Upper lobe of left lung (tissue), 6 donors: ENCODE measurements at regions not wholly inside any gene's neighbourhood (a gene's known extent, or its start where the extent isn't known, plus 50 kb on each side); places are given as distances from the start of the nearest gene placed in this dataset.

ENCODE experiments used
- ATAC-seq, 2 donors: fragments of 200-7000 bp; cut with Tn5 transposase; one replicate each; pipeline ENCODE4 v1.9.1; 2022; ENCODE audit warnings: mild to moderate bottlenecking in 2 of 2, moderate library complexity in 2 of 2; ENCODE audit not compliant: low FRiP score in 2 of 2
- DNase-seq, 2 donors: peaks; one replicate each; pipeline ENCODE4 v3.0.0-alpha.2; 2019 to 2020
- H3K27ac ChIP-seq, 4 donors: fragments of 200-600 bp; sonication (generic); one replicate each; pipeline ENCODE4 v1.5.1; 2016 to 2019
- H3K27me3 ChIP-seq, 4 donors: fragments of 200-600 bp; sonication (generic); one replicate each; pipeline ENCODE4 v1.5.1; 2017 to 2019
- H3K36me3 ChIP-seq, 4 donors: fragments of 200-600 bp; sonication (generic); one replicate each; pipeline ENCODE4 v1.5.1; 2016 to 2019
- H3K4me1 ChIP-seq, 4 donors: fragments of 200-600 bp; sonication (generic); one replicate each; pipeline ENCODE4 v1.5.1; 2018 to 2019
- H3K4me3 ChIP-seq, 4 donors: fragments of 200-600 bp; sonication (generic); one replicate each; pipeline ENCODE4 v1.5.1; 2017 to 2019; ENCODE audit warnings: mild to moderate bottlenecking in 2 of 4, moderate library complexity in 1 of 4
- H3K9me3 ChIP-seq, 4 donors: fragments of 200-600 bp; sonication (generic); one replicate each; pipeline ENCODE4 v1.5.1; 2018 to 2019
- EP300 ChIP-seq, 4 donors: sonication (generic); formaldehyde crosslinking; IDR thresholded peaks; one replicate each; pipeline ENCODE4 v1.5.1; 2017; ENCODE audit warnings: antibody characterized with exemption in 4 of 4, control low read depth in 2 of 4
- POLR2A ChIP-seq, 4 donors: fragments of 450-650 bp; IDR thresholded peaks; one replicate each; pipeline ENCODE4 v1.5.1; 2016 to 2017; ENCODE audit warnings: antibody characterized with exemption in 4 of 4, mild to moderate bottlenecking in 2 of 4
- POLR2AphosphoS5 ChIP-seq, 2 donors: sonication (generic); formaldehyde crosslinking; IDR thresholded peaks; one replicate each; pipeline ENCODE4 v1.5.1; 2017; ENCODE audit warnings: antibody characterized with exemption in 2 of 2
- WGBS, 2 donors: methylation state at CpG; one replicate each; pipeline ENCODE4 v1.1.5; 2017 to 2018; 5-methylcytosine and 5-hydroxymethylcytosine counted together
- TF ChIP-seq, protein P1 (sequence below), 6 experiments: fragments of 450-650 bp in 4 of 6; fragments of 200-600 bp in 2 of 6; sonication (generic) in 2 of 6; IDR thresholded peaks; one replicate each; pipeline ENCODE4 v1.5.1; 2016 to 2019; ENCODE audit warnings: antibody characterized with exemption in 6 of 6
- donor health status: DM: no; HTN: no; CAD: no; lungs with moderate emphysema.
- donor health status: DM: no; HTN: yes; CAD: no; lungs with severe emphysema.

DNA sequence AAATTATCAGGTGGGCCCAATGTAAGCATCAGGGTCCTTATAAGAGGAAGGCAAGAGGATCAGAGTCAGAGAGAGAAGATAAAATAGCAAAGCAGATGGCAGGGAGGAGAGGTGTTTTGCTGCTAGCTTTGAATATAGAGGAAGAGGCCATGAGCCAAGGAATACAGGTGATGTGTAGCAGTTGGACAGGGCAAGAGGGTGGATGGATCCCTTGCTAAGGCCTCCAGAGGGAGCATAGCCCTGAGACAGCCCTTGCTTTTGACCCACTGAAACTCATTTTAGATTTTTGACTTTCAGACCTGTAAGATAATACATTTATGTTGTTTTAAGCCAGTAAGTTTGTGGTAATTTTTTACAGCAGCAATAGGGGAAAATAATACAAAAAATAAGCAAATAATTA, 116.6 kb upstream of the PARD3B start:
- DNase-seq (no peak), ATAC-seq (no peak)
- H3K4me1 ChIP-seq = no peaks in the 10 kb centered on the region

DNA sequence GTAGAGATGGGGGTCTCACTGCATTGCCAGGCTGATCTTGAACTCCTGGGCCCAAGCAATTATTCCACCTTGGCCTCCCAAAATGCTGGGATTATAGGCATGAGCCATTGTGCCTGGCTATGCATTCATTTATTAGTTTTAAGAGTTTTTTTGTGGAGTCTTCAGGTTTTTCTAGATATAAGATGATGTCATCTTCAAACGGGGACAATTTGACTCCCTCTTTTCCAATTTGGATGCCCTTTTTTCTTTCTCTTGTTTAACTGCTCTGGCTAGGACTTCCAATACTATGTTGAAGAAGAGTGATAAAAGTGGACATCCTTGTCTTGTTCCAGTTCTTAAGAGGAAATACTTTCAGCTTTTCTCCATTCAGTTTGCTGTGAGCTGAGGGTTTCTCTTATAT, 113.7 kb upstream of the PARD3B start:
- Histone ChIP-seq H3K27ac (no peak overlapping the region), H3K4me1 (no peaks in the 10 kb centered on the region), H3K36me3 (no peaks in the 10 kb centered on the region), H3K4me3 (no peak overlapping the region), H3K9me3 (peaks cover 0 to 23% (median 6%) of the 10 kb centered on the region in 4 donors), H3K27me3 (no peaks in the 10 kb centered on the region)
- TF ChIP-seq EP300 (IDR thresholded peaks at IDR 0.05) (no peak), POLR2AphosphoS5 (IDR thresholded peaks at IDR 0.05) (no peak), POLR2A (IDR thresholded peaks at IDR 0.05) (no peak)
- TF ChIP-seq, protein P1, sequence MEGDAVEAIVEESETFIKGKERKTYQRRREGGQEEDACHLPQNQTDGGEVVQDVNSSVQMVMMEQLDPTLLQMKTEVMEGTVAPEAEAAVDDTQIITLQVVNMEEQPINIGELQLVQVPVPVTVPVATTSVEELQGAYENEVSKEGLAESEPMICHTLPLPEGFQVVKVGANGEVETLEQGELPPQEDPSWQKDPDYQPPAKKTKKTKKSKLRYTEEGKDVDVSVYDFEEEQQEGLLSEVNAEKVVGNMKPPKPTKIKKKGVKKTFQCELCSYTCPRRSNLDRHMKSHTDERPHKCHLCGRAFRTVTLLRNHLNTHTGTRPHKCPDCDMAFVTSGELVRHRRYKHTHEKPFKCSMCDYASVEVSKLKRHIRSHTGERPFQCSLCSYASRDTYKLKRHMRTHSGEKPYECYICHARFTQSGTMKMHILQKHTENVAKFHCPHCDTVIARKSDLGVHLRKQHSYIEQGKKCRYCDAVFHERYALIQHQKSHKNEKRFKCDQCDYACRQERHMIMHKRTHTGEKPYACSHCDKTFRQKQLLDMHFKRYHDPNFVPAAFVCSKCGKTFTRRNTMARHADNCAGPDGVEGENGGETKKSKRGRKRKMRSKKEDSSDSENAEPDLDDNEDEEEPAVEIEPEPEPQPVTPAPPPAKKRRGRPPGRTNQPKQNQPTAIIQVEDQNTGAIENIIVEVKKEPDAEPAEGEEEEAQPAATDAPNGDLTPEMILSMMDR (IDR thresholded peaks at IDR 0.05) = no peak
- 80 to 100% methylated on average over 1 of the region's 1 CpG for WGBS, 2 donors
- ATAC-seq (no peak), DNase-seq (no peak)

More for the DNA sequence above, 116.6 kb upstream of the PARD3B start:
- H3K4me3 ChIP-seq = no peak overlapping the region
- no peaks in the 10 kb centered on the region for H3K27me3 ChIP-seq
- H3K27ac ChIP-seq = no peak overlapping the region
- TF ChIP-seq, protein P1 (IDR thresholded peaks at IDR 0.05) = no peak
- TF ChIP-seq POLR2A (IDR thresholded peaks at IDR 0.05) (no peak), EP300 (IDR thresholded peaks at IDR 0.05) (no peak), POLR2AphosphoS5 (IDR thresholded peaks at IDR 0.05) (no peak)
- no peaks in the 10 kb centered on the region for H3K36me3 ChIP-seq
- peaks cover 0 to 23% (median 6%) of the 10 kb centered on the region in 4 donors for H3K9me3 ChIP-seq

DNA sequence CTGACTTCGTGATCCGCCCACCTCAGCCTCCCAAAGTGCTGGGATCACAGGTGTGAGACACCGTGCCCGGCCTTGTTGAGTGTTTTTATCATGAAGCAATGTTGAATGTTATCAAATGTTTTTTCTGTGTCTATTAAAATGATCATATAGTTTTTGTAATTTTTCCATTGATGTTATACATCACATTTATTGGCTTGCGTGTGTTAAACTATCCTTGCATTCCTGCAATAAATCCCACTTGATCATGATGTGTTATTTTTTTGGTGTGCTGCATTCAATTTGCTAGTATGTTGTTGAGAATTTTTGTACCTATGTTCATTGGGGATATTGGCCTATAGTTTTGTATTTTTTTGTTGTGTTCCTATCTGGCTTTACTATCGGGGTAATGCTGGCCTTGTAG, 113.1 kb upstream of the PARD3B start:
- Histone ChIP-seq H3K4me3 (no peak overlapping the region), H3K36me3 (no peaks in the 10 kb centered on the region), H3K9me3 (peaks cover 0 to 23% (median 6%) of the 10 kb centered on the region in 4 donors), H3K27me3 (no peaks in the 10 kb centered on the region), H3K4me1 (no peaks in the 10 kb centered on the region), H3K27ac (no peak overlapping the region)
- ATAC-seq (no peak), DNase-seq (no peak)
- TF ChIP-seq EP300 (IDR thresholded peaks at IDR 0.05) = no peak
- no peak for TF ChIP-seq POLR2A (IDR thresholded peaks at IDR 0.05)
- TF ChIP-seq POLR2AphosphoS5 (IDR thresholded peaks at IDR 0.05) = no peak
- TF ChIP-seq, protein P1 (IDR thresholded peaks at IDR 0.05) = no peak
- 95 to 98% methylated on average over 6 of the region's 6 CpGs for WGBS, 2 donors

DNA sequence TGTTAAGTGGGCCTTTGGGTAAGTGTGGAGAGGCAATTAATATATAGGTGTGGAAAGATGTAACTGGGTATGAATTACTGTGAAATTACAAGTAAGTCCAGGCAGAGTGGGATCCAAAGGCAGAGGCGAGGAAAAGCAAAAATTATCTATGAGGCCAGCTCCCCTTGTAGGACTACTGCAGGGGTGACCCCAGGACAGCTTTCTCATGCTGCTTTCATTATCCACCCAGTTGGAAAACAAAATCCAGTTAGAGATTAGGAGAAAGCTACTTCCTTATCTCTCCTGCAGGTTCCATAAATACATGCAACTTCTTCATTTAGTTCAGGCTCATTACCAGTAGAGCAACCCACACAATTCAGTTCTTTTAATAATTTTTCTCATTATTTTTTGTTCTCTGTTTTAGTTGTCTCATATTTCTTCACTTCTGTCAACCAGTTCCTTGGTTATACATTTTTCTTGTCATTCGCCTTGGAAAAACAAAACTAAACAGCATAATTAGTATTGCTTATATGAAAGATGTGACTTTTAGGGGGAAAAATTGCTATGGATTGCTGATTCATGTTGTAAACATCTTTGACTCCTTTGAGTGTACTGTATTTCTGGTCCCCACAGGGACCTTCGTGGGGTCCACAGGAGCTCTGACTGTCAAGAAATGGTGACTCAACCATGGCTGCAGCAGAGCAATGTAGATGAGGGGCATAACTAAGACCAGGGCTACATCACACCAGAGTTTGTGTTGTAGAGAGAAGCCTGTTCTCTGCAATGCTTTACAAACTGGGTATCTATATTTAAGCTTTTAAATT, 110.4 kb upstream of the PARD3B start:
- H3K9me3 ChIP-seq = peaks cover 0 to 23% (median 6%) of the 10 kb centered on the region in 4 donors

DNA sequence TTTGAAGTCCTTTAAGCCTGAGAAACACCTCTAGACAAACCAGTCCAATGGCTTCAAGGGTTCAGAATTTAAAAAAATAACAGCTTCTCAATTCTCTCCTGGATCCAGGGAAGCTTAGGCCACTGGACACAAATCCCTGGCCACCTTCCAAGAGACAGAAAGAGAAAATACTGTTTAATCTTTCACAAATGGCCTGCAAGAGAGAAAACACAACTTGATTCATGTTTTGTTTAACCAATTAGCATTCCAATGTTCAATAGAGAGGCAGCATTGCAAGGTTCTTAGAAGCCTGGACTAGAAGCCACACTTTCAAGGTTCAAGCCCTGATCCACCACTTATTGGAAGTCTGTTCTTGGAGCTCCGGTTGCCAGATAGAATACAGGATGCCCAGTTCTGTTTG, 109.0 kb upstream of the PARD3B start:
- H3K4me3 ChIP-seq = no peak overlapping the region
- no peak overlapping the region for H3K27ac ChIP-seq
- ATAC-seq (no peak), DNase-seq (no peak)
- 63 to 67% methylated on average over 1 of the region's 1 CpG for WGBS, 2 donors
- no peaks in the 10 kb centered on the region for H3K36me3 ChIP-seq
- TF ChIP-seq EP300 (IDR thresholded peaks at IDR 0.05) (no peak), POLR2A (IDR thresholded peaks at IDR 0.05) (no peak), POLR2AphosphoS5 (IDR thresholded peaks at IDR 0.05) (no peak)
- TF ChIP-seq, protein P1 (IDR thresholded peaks at IDR 0.05) = no peak
- H3K27me3 ChIP-seq = no peaks in the 10 kb centered on the region
- peaks cover 0 to 23% (median 6%) of the 10 kb centered on the region in 4 donors for H3K9me3 ChIP-seq
- no peaks in the 10 kb centered on the region for H3K4me1 ChIP-seq

More for the DNA sequence above, 110.4 kb upstream of the PARD3B start:
- no peak overlapping the region for H3K27ac ChIP-seq
- DNase-seq (no peak), ATAC-seq (no peak)
- 72 to 78% methylated on average over 3 of the region's 3 CpGs for WGBS, 2 donors
- H3K4me1 ChIP-seq = no peaks in the 10 kb centered on the region
- H3K4me3 ChIP-seq = no peak overlapping the region
- no peaks in the 10 kb centered on the region for H3K27me3 ChIP-seq
- H3K36me3 ChIP-seq = no peaks in the 10 kb centered on the region
- no peak for TF ChIP-seq POLR2A (IDR thresholded peaks at IDR 0.05)
